Liver (tissue), 8 donors: ENCODE measurements at regions not wholly inside any gene's neighbourhood (a gene's known extent, or its start where the extent isn't known, plus 50 kb on each side); places are given as distances from the start of the nearest gene placed in this dataset.

Experiments
- DNase-seq: peaks from one replicate; pipeline ENCODE4 v3.0.0-alpha.2; 2017; ENCODE audit warnings: low spot score
- H3K27ac ChIP-seq, 2 donors: one replicate each; pipeline ENCODE4 v1.7.0; 2013; ENCODE audit warnings: inconsistent platforms in 2 of 2, low read length in 2 of 2, control low read depth in 1 of 2, low read depth in 1 of 2, mild to moderate bottlenecking in 1 of 2
- H3K27me3 ChIP-seq, 4 donors: one replicate each; pipeline versions ENCODE4 v1.6.1 to v1.7.0; 2013; ENCODE audit warnings: low read length in 3 of 4, inconsistent platforms in 1 of 4, mild to moderate bottlenecking in 1 of 4, moderate library complexity in 1 of 4; ENCODE audit not compliant: control insufficient read depth in 4 of 4, insufficient read depth in 4 of 4
- H3K36me3 ChIP-seq, 4 donors: one replicate each; pipeline versions ENCODE4 v1.6.1 to v1.7.0; 2013; ENCODE audit warnings: low read length in 3 of 4, mild to moderate bottlenecking in 3 of 4, low read depth in 1 of 4, moderate library complexity in 1 of 4; ENCODE audit not compliant: control insufficient read depth in 4 of 4, insufficient read depth in 3 of 4
- H3K4me1 ChIP-seq, 4 donors: one replicate each; pipeline versions ENCODE4 v1.6.1 to v1.7.0; 2013; ENCODE audit warnings: low read length in 3 of 4, mild to moderate bottlenecking in 3 of 4, moderate library complexity in 1 of 4; ENCODE audit not compliant: control insufficient read depth in 4 of 4, insufficient read depth in 4 of 4
- H3K4me3 ChIP-seq, 3 donors: one replicate each; pipeline versions ENCODE4 v1.6.1 to v1.7.0; 2013; ENCODE audit warnings: low read length in 3 of 3, control low read depth in 1 of 3, low read depth in 1 of 3, mild to moderate bottlenecking in 1 of 3
- H3K9ac ChIP-seq, 2 donors: one replicate each; pipeline ENCODE4 v1.7.0; 2013; ENCODE audit warnings: low read length in 2 of 2, mild to moderate bottlenecking in 2 of 2, moderate library complexity in 2 of 2, control low read depth in 1 of 2, low read depth in 1 of 2
- H3K9me3 ChIP-seq, 4 donors: one replicate each; pipeline versions ENCODE4 v1.6.1 to v1.7.0; 2013; ENCODE audit warnings: low read length in 3 of 4; ENCODE audit not compliant: control insufficient read depth in 4 of 4
- EGR1 ChIP-seq, 2 donors: IDR thresholded peaks; 2 replicates each; pipeline ENCODE4 v1.6.1; 2016 to 2018; ENCODE audit warnings: antibody characterized with exemption in 2 of 2, low read depth in 2 of 2
- FOXA1 ChIP-seq: IDR thresholded peaks from 2 replicates; pipeline ENCODE4 v1.6.1; 2016; ENCODE audit warnings: antibody characterized with exemption
- FOXA2 ChIP-seq: IDR thresholded peaks from 2 replicates; pipeline ENCODE4 v1.6.1; 2016; ENCODE audit warnings: antibody characterized with exemption
- GABPA ChIP-seq, 2 donors: IDR thresholded peaks in 1 of 2; conservative IDR thresholded peaks in 1 of 2; 2 replicates each; pipeline ENCODE4 v1.6.1; 2016; ENCODE audit warnings: antibody characterized with exemption in 2 of 2, mild to moderate bottlenecking in 1 of 2, moderate library complexity in 1 of 2
- HNF4A ChIP-seq, 2 donors: conservative IDR thresholded peaks; 2 replicates each; pipeline ENCODE4 v1.6.1; 2016; ENCODE audit warnings: antibody characterized with exemption in 2 of 2, mild to moderate bottlenecking in 2 of 2
- JUND ChIP-seq, 2 donors: IDR thresholded peaks; 2 replicates each; pipeline ENCODE4 v1.6.1; 2016; ENCODE audit warnings: antibody characterized with exemption in 2 of 2
- NR2F2 ChIP-seq: IDR thresholded peaks from 2 replicates; pipeline ENCODE4 v1.6.1; 2016; ENCODE audit warnings: antibody characterized with exemption
- RAD21 ChIP-seq, 2 donors: IDR thresholded peaks; 2 replicates each; pipeline ENCODE4 v1.6.1; 2016; ENCODE audit warnings: antibody characterized with exemption in 2 of 2, mild to moderate bottlenecking in 2 of 2
- RXRA ChIP-seq, 2 donors: IDR thresholded peaks; 2 replicates each; pipeline ENCODE4 v1.6.1; 2017 to 2018; ENCODE audit warnings: antibody characterized with exemption in 2 of 2, mild to moderate bottlenecking in 1 of 2
- TAF1 ChIP-seq: conservative IDR thresholded peaks from 2 replicates; pipeline ENCODE4 v1.6.1; 2016; ENCODE audit warnings: antibody characterized with exemption, mild to moderate bottlenecking
- YY1 ChIP-seq: IDR thresholded peaks from 2 replicates; pipeline ENCODE4 v1.6.1; 2016; ENCODE audit warnings: antibody characterized with exemption, mild to moderate bottlenecking
- WGBS: extraction: QIAGEN DNeasy Blood & Tissue Kit; methylation state at CpG from one replicate; pipeline ENCODE4 v1.1.7; 2013; 5-methylcytosine and 5-hydroxymethylcytosine counted together
- TF ChIP-seq, protein P1 (sequence below): IDR thresholded peaks from 2 replicates; pipeline ENCODE4 v1.6.1; 2016; ENCODE audit warnings: antibody characterized with exemption, mild to moderate bottlenecking
- TF ChIP-seq, protein P2 (sequence below): IDR thresholded peaks from 2 replicates; pipeline ENCODE4 v1.6.1; 2016; ENCODE audit warnings: antibody characterized with exemption
- TF ChIP-seq, protein P3 (sequence below): IDR thresholded peaks from 2 replicates; pipeline ENCODE4 v1.6.1; 2016; ENCODE audit warnings: antibody characterized with exemption
- TF ChIP-seq, protein P4 (sequence below): IDR thresholded peaks from 2 replicates; pipeline ENCODE4 v1.6.1; 2016; ENCODE audit warnings: antibody characterized with exemption
- TF ChIP-seq, protein P5 (sequence below): fragments of 150-350 bp; IDR thresholded peaks from 2 replicates; pipeline ENCODE4 v1.5.1; 2017; ENCODE audit warnings: improper control_type of control experiment, low read depth, low read length; ENCODE audit not compliant: missing input control
- donor health status: healthy.
- donor health status: healthy.
- donor health status: healthy.
- donor health status: healthy.
- donor health status: healthy.

DNA sequence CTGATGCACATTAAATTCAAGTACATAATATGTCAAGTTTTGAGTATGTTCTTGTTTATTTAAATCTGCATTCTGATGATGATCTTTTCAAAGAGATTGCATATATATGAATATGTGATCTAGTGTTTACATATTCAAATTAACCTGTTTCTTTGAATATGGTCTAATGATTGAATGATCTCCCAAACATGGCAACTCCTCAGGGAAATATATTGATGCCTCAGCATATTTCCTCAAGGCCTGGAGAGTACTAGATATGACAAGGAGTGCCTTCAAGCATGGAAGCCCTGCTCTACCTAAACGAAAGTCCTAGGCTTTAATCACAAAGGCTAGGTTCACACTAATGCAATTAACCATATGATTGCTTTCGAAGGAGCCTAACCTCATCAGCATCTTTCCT is 532.8 kb downstream of the ZIC1 start:
- 84% methylated on average over 2 of the region's 2 CpGs for WGBS
- Histone ChIP-seq H3K9me3 (no peaks in the 10 kb centered on the region), H3K36me3 (no peaks in the 10 kb centered on the region), H3K27me3 (no peaks in the 10 kb centered on the region), H3K4me1 (peaks cover 0 to 7% (median 2%) of the 10 kb centered on the region in 4 donors), H3K27ac (no peak overlapping the region), H3K4me3 (no peak overlapping the region), H3K9ac (no peak overlapping the region)
- TF ChIP-seq, protein P1, sequence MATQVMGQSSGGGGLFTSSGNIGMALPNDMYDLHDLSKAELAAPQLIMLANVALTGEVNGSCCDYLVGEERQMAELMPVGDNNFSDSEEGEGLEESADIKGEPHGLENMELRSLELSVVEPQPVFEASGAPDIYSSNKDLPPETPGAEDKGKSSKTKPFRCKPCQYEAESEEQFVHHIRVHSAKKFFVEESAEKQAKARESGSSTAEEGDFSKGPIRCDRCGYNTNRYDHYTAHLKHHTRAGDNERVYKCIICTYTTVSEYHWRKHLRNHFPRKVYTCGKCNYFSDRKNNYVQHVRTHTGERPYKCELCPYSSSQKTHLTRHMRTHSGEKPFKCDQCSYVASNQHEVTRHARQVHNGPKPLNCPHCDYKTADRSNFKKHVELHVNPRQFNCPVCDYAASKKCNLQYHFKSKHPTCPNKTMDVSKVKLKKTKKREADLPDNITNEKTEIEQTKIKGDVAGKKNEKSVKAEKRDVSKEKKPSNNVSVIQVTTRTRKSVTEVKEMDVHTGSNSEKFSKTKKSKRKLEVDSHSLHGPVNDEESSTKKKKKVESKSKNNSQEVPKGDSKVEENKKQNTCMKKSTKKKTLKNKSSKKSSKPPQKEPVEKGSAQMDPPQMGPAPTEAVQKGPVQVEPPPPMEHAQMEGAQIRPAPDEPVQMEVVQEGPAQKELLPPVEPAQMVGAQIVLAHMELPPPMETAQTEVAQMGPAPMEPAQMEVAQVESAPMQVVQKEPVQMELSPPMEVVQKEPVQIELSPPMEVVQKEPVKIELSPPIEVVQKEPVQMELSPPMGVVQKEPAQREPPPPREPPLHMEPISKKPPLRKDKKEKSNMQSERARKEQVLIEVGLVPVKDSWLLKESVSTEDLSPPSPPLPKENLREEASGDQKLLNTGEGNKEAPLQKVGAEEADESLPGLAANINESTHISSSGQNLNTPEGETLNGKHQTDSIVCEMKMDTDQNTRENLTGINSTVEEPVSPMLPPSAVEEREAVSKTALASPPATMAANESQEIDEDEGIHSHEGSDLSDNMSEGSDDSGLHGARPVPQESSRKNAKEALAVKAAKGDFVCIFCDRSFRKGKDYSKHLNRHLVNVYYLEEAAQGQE: no peak
- TF ChIP-seq, protein P2, sequence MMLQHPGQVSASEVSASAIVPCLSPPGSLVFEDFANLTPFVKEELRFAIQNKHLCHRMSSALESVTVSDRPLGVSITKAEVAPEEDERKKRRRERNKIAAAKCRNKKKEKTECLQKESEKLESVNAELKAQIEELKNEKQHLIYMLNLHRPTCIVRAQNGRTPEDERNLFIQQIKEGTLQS: no peak
- TF ChIP-seq JUND (IDR thresholded peaks at IDR 0.05) (no peak), GABPA (IDR thresholded peaks at IDR 0.05 in 1 of 2, conservative IDR thresholded peaks at IDR 0.05 in 1 of 2) (no peak), HNF4A (conservative IDR thresholded peaks at IDR 0.05) (no peak), YY1 (no peak), RXRA (IDR thresholded peaks at IDR 0.05) (no peak), NR2F2 (no peak), EGR1 (IDR thresholded peaks at IDR 0.05; ENCODE audit: low read depth in 2 of 2) (no peak), TAF1 (no peak)
- TF ChIP-seq, protein P3, sequence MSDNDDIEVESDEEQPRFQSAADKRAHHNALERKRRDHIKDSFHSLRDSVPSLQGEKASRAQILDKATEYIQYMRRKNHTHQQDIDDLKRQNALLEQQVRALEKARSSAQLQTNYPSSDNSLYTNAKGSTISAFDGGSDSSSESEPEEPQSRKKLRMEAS: no peak
- DNase-seq: no peak

DNA sequence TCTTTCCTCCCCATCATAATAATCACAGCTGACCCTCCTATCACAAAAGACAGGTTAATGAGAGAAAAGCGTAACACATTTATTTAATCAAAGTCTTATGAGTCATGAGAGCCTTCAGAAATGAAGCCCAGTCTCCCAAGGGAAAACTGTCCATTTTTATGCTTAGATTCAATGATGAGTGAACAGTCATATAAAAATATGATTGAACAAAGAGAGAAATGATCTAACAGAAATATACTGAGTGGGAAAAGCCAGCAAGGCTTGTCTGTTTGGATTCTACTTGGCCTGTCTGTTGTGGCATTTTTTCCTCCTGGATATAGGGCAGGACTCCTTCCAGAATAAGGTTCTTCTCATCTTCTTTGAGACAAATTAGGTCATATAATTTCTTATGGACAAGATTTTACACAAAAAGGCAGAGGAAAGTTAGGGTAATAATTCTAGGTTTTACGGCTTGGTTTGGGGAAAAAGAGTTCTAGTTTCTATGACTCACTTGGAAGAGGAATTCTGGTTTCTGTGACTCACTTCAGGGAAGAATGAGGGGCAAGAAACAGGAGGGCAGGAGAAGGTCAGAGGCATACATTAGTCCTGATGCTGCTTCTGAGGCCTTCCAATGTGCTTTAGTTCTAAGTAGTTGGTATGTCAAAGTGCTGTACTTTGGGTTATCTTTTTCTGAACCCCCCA is 534.2 kb downstream of the ZIC1 start:
- H3K4me3 ChIP-seq: no peak overlapping the region
- no peaks in the 10 kb centered on the region for H3K27me3 ChIP-seq
- H3K4me1 ChIP-seq: peaks cover 0 to 7% (median 2%) of the 10 kb centered on the region in 4 donors
- no peaks in the 10 kb centered on the region for H3K9me3 ChIP-seq
- no peak overlapping the region for H3K9ac ChIP-seq
- TF ChIP-seq NR2F2 (no peak), HNF4A (conservative IDR thresholded peaks at IDR 0.05) (no peak), TAF1 (no peak), FOXA2 (no peak), FOXA1 (no peak), JUND (IDR thresholded peaks at IDR 0.05) (no peak), RXRA (IDR thresholded peaks at IDR 0.05) (no peak), RAD21 (IDR thresholded peaks at IDR 0.05) (no peak), EGR1 (IDR thresholded peaks at IDR 0.05; ENCODE audit: low read depth in 2 of 2) (no peak), GABPA (IDR thresholded peaks at IDR 0.05 in 1 of 2, conservative IDR thresholded peaks at IDR 0.05 in 1 of 2) (no peak)
- TF ChIP-seq, protein P4, sequence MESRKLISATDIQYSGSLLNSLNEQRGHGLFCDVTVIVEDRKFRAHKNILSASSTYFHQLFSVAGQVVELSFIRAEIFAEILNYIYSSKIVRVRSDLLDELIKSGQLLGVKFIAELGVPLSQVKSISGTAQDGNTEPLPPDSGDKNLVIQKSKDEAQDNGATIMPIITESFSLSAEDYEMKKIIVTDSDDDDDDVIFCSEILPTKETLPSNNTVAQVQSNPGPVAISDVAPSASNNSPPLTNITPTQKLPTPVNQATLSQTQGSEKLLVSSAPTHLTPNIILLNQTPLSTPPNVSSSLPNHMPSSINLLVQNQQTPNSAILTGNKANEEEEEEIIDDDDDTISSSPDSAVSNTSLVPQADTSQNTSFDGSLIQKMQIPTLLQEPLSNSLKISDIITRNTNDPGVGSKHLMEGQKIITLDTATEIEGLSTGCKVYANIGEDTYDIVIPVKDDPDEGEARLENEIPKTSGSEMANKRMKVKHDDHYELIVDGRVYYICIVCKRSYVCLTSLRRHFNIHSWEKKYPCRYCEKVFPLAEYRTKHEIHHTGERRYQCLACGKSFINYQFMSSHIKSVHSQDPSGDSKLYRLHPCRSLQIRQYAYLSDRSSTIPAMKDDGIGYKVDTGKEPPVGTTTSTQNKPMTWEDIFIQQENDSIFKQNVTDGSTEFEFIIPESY: no peak
- TF ChIP-seq, protein P3: no peak
- TF ChIP-seq, protein P2: no peak
- TF ChIP-seq, protein P5, sequence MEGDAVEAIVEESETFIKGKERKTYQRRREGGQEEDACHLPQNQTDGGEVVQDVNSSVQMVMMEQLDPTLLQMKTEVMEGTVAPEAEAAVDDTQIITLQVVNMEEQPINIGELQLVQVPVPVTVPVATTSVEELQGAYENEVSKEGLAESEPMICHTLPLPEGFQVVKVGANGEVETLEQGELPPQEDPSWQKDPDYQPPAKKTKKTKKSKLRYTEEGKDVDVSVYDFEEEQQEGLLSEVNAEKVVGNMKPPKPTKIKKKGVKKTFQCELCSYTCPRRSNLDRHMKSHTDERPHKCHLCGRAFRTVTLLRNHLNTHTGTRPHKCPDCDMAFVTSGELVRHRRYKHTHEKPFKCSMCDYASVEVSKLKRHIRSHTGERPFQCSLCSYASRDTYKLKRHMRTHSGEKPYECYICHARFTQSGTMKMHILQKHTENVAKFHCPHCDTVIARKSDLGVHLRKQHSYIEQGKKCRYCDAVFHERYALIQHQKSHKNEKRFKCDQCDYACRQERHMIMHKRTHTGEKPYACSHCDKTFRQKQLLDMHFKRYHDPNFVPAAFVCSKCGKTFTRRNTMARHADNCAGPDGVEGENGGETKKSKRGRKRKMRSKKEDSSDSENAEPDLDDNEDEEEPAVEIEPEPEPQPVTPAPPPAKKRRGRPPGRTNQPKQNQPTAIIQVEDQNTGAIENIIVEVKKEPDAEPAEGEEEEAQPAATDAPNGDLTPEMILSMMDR: no peak
- no peaks in the 10 kb centered on the region for H3K36me3 ChIP-seq
- no peak for DNase-seq
- WGBS: 89% methylated on average over 2 of the region's 2 CpGs
- no peak overlapping the region for H3K27ac ChIP-seq
